DOHH2 (cell line): ENCODE measurements at regions not wholly inside any gene's neighbourhood (a gene's known extent, or its start where the extent isn't known, plus 50 kb on each side); places are given as distances from the start of the nearest gene placed in this dataset.

ENCODE experiments used
- H3F3A ChIP-seq: fragments of 200-600 bp; sonication (generic), shearing (Covaris generic); 2 replicates; pipeline ENCODE4 v1.6.0; 2016; ENCODE audit warnings: antibody characterized with exemption, mild to moderate bottlenecking; ENCODE audit not compliant: control insufficient read depth, insufficient read depth
- H3K27ac ChIP-seq: fragments of 200-600 bp; sonication (generic); 2 replicates; pipeline ENCODE4 v1.5.1; 2014; ENCODE audit warnings: low read depth, mild to moderate bottlenecking, low read length, moderate library complexity
- H3K27me3 ChIP-seq: fragments of 200-600 bp; sonication (generic); 2 replicates; pipeline ENCODE4 v1.6.1; 2014; ENCODE audit warnings: mild to moderate bottlenecking, low read length, mixed read lengths; ENCODE audit not compliant: control insufficient read depth
- H3K36me3 ChIP-seq: fragments of 200-600 bp; sonication (generic); 2 replicates; pipeline ENCODE4 v1.6.1; 2014; ENCODE audit warnings: mild to moderate bottlenecking, low read length, moderate library complexity, mixed read lengths; ENCODE audit not compliant: control insufficient read depth
- H3K4me1 ChIP-seq: fragments of 200-600 bp; sonication (generic); 2 replicates; pipeline ENCODE4 v1.6.1; 2014; ENCODE audit warnings: mild to moderate bottlenecking, low read length, mixed read lengths; ENCODE audit not compliant: control insufficient read depth
- H3K4me2 ChIP-seq: fragments of 200-600 bp; sonication (generic); 2 replicates; pipeline ENCODE4 v1.6.0; 2014; ENCODE audit warnings: mild to moderate bottlenecking, low read length, moderate library complexity
- H3K4me3 ChIP-seq: fragments of 200-600 bp; sonication (generic); 2 replicates; pipeline ENCODE4 v1.5.1; 2014; ENCODE audit warnings: mild to moderate bottlenecking, low read length, mixed read lengths
- H3K79me2 ChIP-seq: fragments of 200-600 bp; sonication (generic); 2 replicates; pipeline ENCODE4 v1.6.1; 2014; ENCODE audit warnings: mild to moderate bottlenecking, low read length, mixed read lengths; ENCODE audit not compliant: control insufficient read depth
- H3K9me2 ChIP-seq: fragments of 200-600 bp; sonication (generic); replicated peaks from 2 replicates; pipeline ENCODE4 v1.6.1; 2014; ENCODE audit warnings: mild to moderate bottlenecking, low read length, mixed read lengths; ENCODE audit not compliant: control insufficient read depth
- H3K9me3 ChIP-seq: fragments of 200-600 bp; sonication (generic); 2 replicates; pipeline ENCODE4 v1.6.1; 2014; ENCODE audit warnings: antibody characterized with exemption, low read length, mixed read lengths; ENCODE audit not compliant: control insufficient read depth, insufficient read depth
- H4K20me1 ChIP-seq: fragments of 200-600 bp; sonication (generic); 2 replicates; pipeline ENCODE4 v1.6.0; 2014; ENCODE audit warnings: low read depth, mild to moderate bottlenecking, antibody characterized with exemption, low read length, moderate library complexity; ENCODE audit not compliant: control insufficient read depth, insufficient read depth
- CTCF ChIP-seq: fragments of 200-600 bp; sonication (generic); IDR thresholded peaks from one replicate; pipeline ENCODE4 v1.5.1; 2014; ENCODE audit warnings: antibody characterized with exemption, mild to moderate bottlenecking, low read depth, low read length; ENCODE audit not compliant: poor library complexity, severe bottlenecking
- EZH2phosphoT487 ChIP-seq: fragments of 200-600 bp; sonication (generic); IDR thresholded peaks from 2 replicates; pipeline ENCODE4 v1.6.1; 2017; ENCODE audit warnings: borderline replicate concordance, mild to moderate bottlenecking, antibody characterized with exemption, low read length, moderate library complexity, mixed read lengths

GRCh38 chr16:86831366-86831765, 253.0 kb downstream of the FOXL1 start:
- Histone ChIP-seq H3K4me3 (no peak overlapping the region), H3K4me1 (no peaks in the 10 kb centered on the region), H3F3A (no peaks in the 10 kb centered on the region), H3K79me2 (no peaks in the 10 kb centered on the region), H3K27me3 (peaks cover 7% of the 10 kb centered on the region), H3K9me2 (no peaks in the 10 kb centered on the region), H3K4me2 (no peak overlapping the region), H3K27ac (no peak overlapping the region), H3K36me3 (no peaks in the 10 kb centered on the region), H3K9me3 (no peaks in the 10 kb centered on the region), H4K20me1 (no peaks in the 10 kb centered on the region)
- TF ChIP-seq EZH2phosphoT487 (no peak), CTCF (peak; percentile 12)

- no peaks in the 10 kb centered on the region for H3K9me2 ChIP-seq
- H3K27ac ChIP-seq = no peak overlapping the region
- H3K9me3 ChIP-seq = no peaks in the 10 kb centered on the region
- no peaks in the 10 kb centered on the region for H4K20me1 ChIP-seq
- H3K4me1 ChIP-seq = no peaks in the 10 kb centered on the region
- no peaks in the 10 kb centered on the region for H3K79me2 ChIP-seq
- no peak for TF ChIP-seq CTCF
- no peak for TF ChIP-seq EZH2phosphoT487
- H3F3A ChIP-seq = no peaks in the 10 kb centered on the region
- no peak overlapping the region for H3K4me2 ChIP-seq
- H3K4me3 ChIP-seq = no peak overlapping the region
- H3K36me3 ChIP-seq = no peaks in the 10 kb centered on the region
- no peaks in the 10 kb centered on the region; the same call in none of the 2 replicates for H3K27me3 ChIP-seq
Observed at GRCh38 chr16:86833136-86833535, 254.8 kb downstream of the FOXL1 start.

DNA sequence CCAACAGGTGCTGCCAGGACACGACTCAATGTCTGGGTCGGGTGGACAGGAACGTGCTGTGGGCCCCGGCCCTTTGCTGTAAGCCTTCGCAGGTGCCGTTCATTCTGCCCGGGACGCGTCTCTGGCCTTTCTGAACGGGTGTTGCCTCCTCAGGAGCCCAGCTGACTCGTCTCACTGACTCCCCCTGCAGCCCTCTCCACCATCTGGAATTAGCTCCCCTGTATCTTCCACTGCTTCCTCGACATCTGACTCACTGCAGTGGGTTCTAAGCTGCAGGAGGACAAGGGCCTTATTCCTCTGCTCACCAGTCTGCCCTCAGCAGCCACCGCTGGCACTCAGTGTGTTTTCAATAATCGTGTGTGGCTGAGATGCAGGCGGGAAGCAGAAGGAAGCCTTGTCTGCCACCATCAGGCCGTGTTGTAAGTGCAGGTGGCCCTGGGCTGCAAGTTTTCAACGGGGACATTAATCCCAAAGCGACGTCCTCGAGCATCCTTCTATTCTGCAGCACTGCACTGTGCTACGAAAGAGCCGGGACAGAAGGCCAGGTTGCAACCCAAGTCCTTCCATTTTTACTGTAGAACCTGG, 256.2 kb downstream of the FOXL1 start:
- TF ChIP-seq EZH2phosphoT487 = no peak
- peak; percentile 22 for TF ChIP-seq CTCF
- H3F3A ChIP-seq = no peaks in the 10 kb centered on the region
- H3K27ac ChIP-seq = no peak overlapping the region
- no peaks in the 10 kb centered on the region for H3K79me2 ChIP-seq
- no peaks in the 10 kb centered on the region for H3K9me3 ChIP-seq
- H3K27me3 ChIP-seq = no peaks in the 10 kb centered on the region; the same call in 1 of the 2 replicates
- no peaks in the 10 kb centered on the region for H3K9me2 ChIP-seq
- H3K4me2 ChIP-seq = no peak overlapping the region
- no peak overlapping the region for H3K4me3 ChIP-seq
- H3K36me3 ChIP-seq = no peaks in the 10 kb centered on the region
- no peaks in the 10 kb centered on the region for H4K20me1 ChIP-seq
- no peaks in the 10 kb centered on the region for H3K4me1 ChIP-seq
